Inflammatory macrophage (primary cell): ENCODE measurements at regions not wholly inside any gene's neighbourhood (a gene's known extent, or its start where the extent isn't known, plus 50 kb on each side); places are given as distances from the start of the nearest gene placed in this dataset.
A peak's percentile ranks its signal among the peaks of the same experiment; 100 is the strongest.

ENCODE experiments used
- DNase-seq, 2 donors: peaks; one replicate each; pipeline ENCODE4 v3.0.0-alpha.2; 2020 to 2022

GRCh38 chr6:43948527-43949485 lies 178.4 kb downstream of the MRPL14 start:
- no peak for DNase-seq

DNA sequence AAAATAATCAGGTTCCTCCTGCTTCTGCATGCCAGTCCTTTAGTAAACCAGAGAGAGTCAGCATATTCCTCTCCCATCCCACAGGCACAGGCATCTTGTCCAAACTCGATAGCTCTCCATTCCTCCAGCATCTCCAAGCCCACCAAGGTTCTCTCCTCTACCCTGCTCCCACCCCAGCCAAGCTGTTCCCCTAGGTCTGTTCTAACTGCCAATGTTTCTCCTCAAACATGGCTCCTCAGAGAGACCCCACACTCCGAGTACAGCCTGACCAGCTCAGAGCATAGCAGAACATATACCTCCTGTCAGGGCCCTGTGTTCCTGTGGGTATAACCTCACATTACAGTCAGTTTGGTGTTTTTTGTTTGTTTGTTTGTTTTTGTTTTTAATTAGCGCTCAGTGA lies 177.8 kb downstream of the VEGFA start:
- DNase-seq: no peak

DNA sequence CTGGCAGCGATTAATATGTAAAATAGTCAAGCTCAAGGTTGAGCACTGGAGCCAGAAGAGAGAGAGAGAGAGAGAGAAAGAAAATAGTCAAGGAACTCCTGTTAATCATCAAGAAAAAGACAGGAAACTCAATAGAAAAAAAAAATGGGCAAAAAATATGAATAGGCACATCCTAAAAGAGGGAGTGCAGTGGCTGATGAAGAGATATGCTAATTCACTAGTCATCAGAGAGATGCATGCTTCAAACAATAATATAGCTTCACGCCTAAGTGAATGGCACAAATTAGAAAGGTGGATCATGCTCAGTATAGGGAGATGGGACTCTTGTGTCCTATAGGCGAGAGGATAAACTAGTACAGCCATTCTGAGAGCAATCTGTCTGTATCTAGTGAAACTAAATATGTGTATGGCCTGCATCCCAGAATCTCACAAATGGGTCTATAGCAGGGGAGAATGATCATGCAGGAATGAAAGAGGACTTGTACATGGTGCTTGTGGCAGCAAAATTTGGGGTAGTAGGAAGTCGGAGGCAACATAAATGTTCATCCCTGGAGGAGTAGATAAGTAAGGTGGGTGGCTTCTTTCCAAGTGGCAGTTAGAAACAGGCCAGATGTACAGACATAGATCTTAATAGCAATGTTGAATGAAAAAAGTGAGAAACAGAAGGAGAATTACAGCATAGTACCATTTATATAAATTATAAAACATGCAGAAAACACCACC lies 176.8 kb downstream of the VEGFA start:
- no peak for DNase-seq

GRCh38 chr6:43945768-43946080 lies 175.7 kb downstream of the VEGFA start:
- peak in 1 of 2 donors; percentile 19 for DNase-seq

DNA sequence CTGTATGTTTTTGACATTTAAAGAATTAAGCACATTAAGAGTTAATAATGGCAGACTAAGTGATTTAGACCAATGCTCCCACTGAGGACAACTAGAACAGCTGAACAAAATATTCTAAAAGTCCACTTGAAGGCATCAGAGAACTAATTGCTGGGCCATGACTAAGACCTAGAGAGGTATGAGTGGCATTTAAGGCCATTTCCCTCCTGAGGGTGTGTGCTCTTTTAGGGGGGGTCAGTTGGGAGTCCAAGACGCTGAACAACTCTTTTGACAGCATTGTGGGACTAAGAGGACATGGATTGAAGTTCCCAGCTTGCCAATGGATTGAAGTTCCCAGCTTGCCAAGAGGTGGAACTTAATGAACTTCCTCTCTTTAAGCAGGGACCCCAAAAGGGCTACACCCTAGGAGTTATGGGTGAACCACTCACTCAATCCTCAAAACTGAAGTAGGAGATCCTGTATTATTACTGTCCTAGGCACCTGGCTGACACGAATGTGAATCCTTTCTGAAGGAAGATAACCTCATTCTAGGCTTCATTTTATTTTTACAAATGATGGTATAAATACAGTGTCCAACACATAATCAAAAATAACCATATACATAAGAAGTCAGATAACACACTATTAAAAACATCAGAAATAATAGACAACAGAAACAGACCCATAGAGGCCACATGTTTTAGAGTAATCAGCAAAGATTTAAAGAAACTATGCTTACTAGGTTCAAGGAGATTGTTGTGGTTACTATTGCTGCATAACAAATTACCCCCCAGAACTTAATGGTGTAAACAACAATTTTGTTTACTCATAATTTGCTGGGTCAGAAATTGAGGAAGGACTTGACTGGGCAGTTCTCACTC lies 175.1 kb downstream of the VEGFA start:
- DNase-seq: no peak

DNA sequence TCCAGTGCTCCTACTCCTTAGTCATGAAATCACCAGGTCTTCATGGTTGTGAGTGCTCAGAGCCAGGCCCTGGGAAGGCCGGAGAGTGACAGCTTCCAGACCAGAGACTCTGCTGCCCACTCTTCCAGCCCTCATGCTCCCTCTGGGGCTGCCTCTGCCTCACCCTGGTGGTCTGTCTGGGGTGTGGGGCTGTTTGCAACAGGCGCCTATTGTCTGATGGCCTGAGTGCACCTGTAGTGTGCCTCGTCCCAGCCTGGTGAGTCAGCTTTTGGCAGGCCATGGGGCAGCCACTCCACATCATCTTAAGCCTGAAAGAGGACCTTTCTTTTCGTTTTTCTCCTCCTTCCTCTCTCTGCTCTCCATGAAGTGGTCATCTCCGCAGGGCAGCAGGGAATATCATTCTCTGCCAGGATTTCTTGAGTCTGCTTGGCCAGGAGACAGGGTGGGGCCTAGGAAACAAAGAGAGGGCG lies 173.8 kb downstream of the VEGFA start:
- no peak for DNase-seq

DNA sequence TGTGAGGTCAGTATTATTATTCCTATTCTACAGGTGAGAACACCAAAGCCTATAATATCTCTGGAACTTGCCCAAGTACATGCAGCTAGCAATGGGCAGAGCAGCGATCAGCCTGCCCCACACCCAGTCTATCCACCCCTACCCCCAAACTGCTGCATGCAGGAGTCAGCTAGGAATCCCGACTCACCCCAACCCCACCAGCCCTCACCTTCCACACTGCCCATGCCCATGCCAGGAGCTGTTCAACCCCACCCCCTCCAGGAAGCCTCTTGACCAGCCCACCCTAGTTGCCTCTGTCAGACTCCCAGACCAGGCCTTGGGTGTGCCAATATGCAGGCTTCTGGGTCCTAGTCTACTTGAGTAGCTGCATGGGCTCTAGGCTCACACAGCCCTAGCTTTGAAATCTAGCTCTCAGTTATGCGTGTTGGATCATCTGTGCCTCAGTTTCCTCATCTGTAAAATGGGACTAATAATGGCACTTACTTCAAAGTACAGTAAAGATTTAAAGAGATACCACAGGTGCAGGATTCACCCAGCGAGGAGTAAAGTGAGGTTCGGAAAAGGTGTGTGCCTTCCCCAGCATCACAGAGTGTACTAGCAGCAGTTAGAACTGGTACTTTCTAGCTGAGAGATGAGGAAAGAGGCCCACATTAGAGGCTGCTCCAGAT lies 173.2 kb downstream of the VEGFA start:
- no peak for DNase-seq

DNA sequence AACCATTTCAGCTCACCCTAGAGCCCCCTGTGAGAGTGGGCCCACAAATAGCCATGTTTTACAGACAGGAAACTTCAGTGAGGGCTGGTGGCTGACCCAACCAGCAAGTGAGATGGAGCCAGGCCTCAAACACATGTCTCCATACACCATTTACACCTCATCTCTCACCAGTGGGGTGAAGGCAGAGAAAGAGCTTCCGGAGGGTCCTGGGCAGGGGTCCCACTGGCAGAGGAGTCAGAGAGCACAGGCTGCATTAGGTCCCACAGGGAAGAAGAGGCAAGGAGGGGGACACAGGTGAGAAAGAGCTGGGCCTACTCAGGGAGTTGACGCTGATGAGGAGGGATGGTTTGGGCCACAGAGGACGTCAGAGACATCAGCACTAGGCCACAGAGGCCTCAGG lies 172.6 kb downstream of the VEGFA start:
- no peak for DNase-seq

DNA sequence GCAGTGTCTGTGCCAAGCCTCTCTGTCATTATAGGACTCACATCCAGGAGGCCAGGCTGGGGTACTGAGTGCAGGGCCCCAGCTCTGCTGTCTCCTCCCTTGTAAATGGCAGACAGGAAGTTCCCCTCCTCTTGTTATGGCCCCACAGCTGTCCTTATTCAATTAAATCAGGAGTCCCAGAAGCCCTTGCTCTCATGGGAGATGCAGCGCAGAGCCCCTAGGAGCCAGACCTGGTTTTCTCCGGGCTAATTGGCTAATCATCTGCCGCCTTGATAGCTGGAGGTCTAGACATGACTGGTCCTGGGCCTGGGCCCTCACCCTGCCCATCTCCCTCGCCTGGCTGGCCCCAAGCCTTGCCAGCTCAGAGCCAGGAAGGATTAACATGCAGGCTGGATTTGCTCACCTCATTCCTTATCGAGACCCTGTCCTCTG lies 172.0 kb downstream of the VEGFA start:
- no peak for DNase-seq

- no peak for DNase-seq
Observed at GRCh38 chr6:43941174-43941573, 171.2 kb downstream of the VEGFA start.

- no peak for DNase-seq
Observed at GRCh38 chr6:43940393-43941087, 170.5 kb downstream of the VEGFA start.

- no peak for DNase-seq
Observed at GRCh38 chr6:43940071-43940392, 170.0 kb downstream of the VEGFA start.

DNA sequence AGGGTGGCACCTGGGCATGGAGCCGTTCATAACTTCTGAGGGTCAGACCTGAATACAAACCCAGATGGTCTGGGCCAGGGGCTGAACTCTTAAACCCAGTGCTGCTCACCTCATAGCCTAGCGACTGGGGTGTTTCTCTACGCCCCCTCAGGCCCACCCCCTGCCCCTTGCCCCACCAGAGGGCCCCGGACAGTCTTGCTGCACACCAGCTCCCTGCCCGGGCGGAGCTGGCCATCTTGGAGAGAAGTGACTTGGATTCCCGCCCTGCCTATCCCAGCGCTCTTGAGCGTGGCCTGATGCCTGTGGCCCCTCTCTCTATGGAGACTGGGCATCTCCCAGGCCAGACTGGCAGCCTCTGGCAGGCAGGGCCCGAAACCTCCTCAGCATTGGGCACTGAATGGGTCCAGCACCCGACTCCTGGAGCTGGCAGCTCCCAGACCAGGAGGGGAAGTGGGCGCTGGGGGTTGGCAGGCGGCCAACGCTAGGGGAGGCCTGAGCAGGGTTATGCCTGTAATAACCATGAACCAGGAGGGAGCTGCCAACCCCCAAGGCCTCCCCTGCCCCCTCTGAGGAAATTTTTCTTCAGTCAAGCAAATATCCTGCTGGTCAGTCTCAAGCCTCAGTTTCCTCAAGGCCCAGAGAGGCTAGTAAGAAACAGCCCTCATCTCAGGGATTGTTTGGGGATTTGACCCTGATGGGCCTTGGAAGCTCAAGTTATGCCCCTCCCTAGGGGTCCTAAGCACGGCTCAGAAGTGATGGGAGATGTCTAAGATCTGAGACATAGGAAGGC lies 169.5 kb downstream of the VEGFA start:
- DNase-seq: no peak

- DNase-seq: no peak
Observed at GRCh38 chr6:43938178-43939105, 168.4 kb downstream of the VEGFA start.

- DNase-seq: no peak
Observed at GRCh38 chr6:43937236-43938177, 167.5 kb downstream of the VEGFA start.

DNA sequence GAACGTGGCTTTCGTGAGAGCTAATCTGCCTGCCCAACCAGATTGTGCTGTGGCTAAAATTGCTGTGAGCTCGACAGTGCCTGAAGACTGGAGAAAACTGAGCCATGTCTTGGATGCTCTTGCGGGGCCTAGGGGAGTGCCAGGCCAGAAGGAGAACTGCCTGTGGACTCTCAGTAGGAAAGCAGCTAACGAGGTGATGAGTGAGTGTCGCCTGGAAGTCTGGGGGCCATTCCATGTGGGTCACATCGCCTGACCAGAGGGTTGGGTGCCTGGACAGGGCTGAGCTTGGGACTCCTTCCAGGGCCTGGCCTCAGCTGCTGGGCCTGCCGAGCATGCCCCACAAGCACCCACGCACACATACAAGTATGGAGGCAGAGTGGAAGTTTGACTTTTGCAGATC lies 166.5 kb downstream of the VEGFA start:
- no peak for DNase-seq

- no peak for DNase-seq
Observed at GRCh38 chr6:43935921-43936439, 166.0 kb downstream of the VEGFA start.
